ENCODE measurements at regions not wholly inside any gene's neighbourhood (a gene's known extent, or its start where the extent isn't known, plus 50 kb on each side); places are given as distances from the start of the nearest gene placed in this dataset.
A peak's percentile ranks its signal among the peaks of the same experiment; 100 is the strongest.

DNA sequence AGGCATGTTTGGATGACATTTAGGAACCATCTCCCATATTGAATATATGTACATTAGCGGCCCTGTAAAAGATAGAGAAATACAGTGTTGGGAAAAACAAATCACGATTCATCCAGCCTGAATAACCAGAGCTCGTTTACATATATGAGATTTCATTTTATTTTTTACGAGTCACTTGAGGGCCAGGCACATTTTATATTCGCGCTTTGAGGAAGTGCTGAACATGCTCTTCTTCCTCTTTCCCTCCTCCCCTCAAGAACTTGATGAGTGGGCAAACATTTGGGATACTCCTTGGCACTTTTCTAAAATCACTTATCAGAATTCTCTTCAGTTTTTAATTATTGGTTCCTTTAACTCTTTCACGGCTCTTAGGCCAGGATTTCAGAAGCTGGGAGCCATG, 268.0 kb upstream of the TANK start:
- TF ChIP-seq, protein P1, sequence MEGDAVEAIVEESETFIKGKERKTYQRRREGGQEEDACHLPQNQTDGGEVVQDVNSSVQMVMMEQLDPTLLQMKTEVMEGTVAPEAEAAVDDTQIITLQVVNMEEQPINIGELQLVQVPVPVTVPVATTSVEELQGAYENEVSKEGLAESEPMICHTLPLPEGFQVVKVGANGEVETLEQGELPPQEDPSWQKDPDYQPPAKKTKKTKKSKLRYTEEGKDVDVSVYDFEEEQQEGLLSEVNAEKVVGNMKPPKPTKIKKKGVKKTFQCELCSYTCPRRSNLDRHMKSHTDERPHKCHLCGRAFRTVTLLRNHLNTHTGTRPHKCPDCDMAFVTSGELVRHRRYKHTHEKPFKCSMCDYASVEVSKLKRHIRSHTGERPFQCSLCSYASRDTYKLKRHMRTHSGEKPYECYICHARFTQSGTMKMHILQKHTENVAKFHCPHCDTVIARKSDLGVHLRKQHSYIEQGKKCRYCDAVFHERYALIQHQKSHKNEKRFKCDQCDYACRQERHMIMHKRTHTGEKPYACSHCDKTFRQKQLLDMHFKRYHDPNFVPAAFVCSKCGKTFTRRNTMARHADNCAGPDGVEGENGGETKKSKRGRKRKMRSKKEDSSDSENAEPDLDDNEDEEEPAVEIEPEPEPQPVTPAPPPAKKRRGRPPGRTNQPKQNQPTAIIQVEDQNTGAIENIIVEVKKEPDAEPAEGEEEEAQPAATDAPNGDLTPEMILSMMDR (conservative IDR thresholded peaks at IDR 0.05; ENCODE audit: low read depth, low read length), result no peak
- DNase-seq (ENCODE audit: low read depth), result no peak
- H3K4me3 ChIP-seq (ENCODE audit: low read depth, low read length), result no peak overlapping the region

DNA sequence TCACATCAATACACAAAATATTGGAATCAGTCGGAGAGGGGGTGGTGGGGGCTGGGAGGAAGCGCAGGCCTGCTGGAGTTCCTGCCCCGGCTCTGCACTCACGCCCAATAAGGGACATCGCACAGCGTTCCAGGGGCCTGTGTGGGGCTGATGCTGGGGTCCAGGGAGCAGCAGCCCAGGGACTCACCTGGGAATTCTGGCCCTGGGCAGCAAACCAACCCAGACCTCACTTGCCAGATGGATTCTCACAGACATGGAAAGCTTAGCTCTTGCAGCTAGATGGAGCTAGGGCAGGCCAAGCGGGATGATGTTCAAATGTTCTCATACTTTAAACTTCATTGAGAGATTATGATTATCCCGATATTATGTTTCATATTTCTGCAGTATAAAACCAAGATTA, 266.6 kb upstream of the TANK start:
- H3K4me3 ChIP-seq (ENCODE audit: low read depth, low read length), result no peak overlapping the region
- TF ChIP-seq, protein P1 (conservative IDR thresholded peaks at IDR 0.05; ENCODE audit: low read depth, low read length), result no peak
- DNase-seq (ENCODE audit: low read depth), result no peak

DNA sequence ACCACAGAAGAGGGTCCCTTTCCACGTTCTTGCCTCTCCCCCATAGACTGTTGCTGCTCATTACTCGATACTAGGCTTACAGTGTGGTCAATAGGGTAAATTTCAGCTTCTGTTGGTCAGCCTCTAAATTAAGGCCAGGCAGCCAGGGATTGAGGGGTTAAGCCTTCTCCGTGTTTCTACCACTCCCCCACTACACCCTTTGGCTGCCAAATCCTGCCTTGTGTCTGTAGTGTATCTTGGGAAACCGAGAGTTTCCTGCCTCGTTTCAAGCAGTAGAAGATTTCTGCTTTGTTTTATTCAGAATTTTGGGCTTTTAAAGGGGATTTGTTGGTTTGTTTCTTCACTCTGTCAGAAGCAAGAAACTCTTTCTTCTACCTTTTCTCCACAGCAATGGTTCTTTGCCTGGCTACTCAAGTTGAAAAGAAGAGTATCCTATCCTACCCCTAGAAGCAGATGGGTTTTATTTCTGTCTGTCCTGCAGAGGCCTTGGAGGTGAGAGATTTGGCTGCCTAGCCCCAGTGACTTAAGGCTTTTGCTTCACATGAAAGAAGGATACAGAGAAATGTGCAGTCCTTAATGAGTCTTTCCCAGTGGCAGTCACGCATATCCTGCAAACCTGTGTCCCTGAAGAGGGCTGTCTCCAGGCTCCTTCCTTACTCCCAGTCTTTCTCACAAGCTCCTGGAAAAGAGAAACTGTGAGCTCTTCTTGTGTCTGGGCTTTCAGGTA, 261.5 kb upstream of the TANK start:
- DNase-seq (ENCODE audit: low read depth), result no peak
- H3K4me3 ChIP-seq (ENCODE audit: low read depth, low read length), result no peak overlapping the region
- TF ChIP-seq, protein P1 (conservative IDR thresholded peaks at IDR 0.05; ENCODE audit: low read depth, low read length), result no peak

DNA sequence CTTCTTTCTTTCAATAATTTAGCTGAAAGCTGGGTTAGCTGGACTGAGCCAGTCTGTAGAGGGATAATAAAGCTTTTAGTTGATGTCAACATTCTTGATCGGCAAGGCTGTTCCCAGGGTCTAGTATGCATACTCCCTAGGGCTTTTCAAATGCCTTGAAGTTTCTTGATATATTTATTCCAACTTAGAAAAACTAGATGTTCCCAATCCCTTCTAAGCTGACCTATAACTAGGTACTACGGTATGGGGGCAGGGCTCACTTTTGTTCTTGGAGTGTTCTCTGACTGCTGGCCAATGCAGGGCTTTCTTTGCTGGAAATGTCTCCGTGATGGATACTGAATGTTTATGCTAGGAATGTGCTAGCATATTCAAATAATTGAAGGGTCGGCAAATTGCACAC, 258.6 kb upstream of the TANK start:
- no peak overlapping the region for H3K4me3 ChIP-seq (ENCODE audit: low read depth, low read length)
- TF ChIP-seq, protein P1 (conservative IDR thresholded peaks at IDR 0.05; ENCODE audit: low read depth, low read length), result no peak
- DNase-seq (ENCODE audit: low read depth), result peak; percentile 43

DNA sequence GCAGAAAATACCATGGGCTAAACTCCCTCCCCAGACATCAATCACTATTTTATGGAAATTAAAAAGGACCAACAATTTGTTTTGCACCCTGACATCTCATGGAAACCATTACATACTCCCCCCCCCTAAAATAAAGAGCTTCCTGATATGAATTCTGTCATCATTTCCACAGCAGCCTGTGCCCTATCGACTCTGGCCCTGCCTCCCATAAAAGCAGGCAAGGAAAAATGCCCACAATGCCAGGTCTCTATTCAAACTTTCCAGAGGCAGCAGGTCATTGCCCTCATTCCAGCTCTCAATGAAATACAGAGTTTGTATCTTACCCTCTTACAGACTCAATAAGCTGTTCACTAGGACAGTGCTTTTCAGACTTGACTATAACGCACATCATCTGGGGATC, 254.4 kb upstream of the TANK start:
- H3K4me3 ChIP-seq (ENCODE audit: low read depth, low read length), result no peak overlapping the region
- no peak for DNase-seq (ENCODE audit: low read depth)
- TF ChIP-seq, protein P1 (conservative IDR thresholded peaks at IDR 0.05; ENCODE audit: low read depth, low read length), result no peak

DNA sequence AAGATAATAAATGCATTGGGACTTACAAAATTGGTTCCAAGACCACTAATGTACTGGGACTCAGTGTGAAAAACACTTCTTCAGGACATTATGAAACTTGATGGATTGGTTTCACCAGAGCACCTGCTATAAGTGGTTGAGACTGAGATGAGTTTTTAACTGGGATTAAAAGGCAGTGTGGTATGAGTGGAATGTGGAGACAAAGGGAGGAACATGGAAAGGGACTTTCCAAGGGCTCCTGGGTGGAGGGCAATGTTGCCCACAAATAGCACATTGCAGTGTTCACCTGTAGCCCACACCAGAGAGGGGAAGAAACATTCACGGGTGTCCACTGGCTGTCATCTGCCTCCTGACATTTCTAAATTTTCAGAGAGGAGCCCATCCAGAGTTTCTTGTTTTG, 253.3 kb upstream of the TANK start:
- TF ChIP-seq, protein P1 (conservative IDR thresholded peaks at IDR 0.05; ENCODE audit: low read depth, low read length), result no peak
- peak; percentile 25 for DNase-seq (ENCODE audit: low read depth)
- no peak overlapping the region for H3K4me3 ChIP-seq (ENCODE audit: low read depth, low read length)

DNA sequence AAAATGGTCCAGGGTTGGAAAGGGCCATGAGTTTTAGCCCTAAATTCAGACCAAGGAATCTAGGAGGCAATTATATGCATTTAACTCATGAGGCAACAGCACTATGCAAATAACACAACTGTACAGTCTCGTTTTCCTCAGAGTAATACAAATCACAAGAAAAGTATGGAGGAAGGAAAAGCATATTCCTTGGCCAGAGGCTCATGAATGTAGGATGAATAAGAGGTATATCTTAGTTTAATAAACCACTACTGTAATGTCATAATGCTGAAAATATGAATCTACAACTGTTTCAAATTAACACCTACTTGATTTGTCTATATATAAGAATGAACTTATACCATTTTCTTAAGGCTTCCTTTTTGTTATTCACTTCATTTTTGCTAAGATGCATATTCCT, 252.5 kb upstream of the TANK start:
- no peak overlapping the region for H3K4me3 ChIP-seq (ENCODE audit: low read depth, low read length)
- TF ChIP-seq, protein P1 (conservative IDR thresholded peaks at IDR 0.05; ENCODE audit: low read depth, low read length), result no peak
- DNase-seq (ENCODE audit: low read depth), result no peak

Data from choroid plexus epithelial cell (primary cell).